ENCODE measurements at regions not wholly inside any gene's neighbourhood (a gene's known extent, or its start where the extent isn't known, plus 50 kb on each side); places are given as distances from the start of the nearest gene placed in this dataset.

- Histone ChIP-seq H3K9me3 (no peaks in the 10 kb centered on the region), H3K27me3 (no peaks in the 10 kb centered on the region), H3K36me3 (no peaks in the 10 kb centered on the region), H3K27ac (no peak overlapping the region), H3K4me3 (no peak overlapping the region), H3K4me1 (no peaks in the 10 kb centered on the region)
- ATAC-seq = no peak
- no peak for TF ChIP-seq POLR2AphosphoS5 (IDR thresholded peaks at IDR 0.05)
- no peak for TF ChIP-seq EP300 (IDR thresholded peaks at IDR 0.05)
- no peak for TF ChIP-seq POLR2A (IDR thresholded peaks at IDR 0.05)
- TF ChIP-seq CTCF (IDR thresholded peaks at IDR 0.05) = no peak
- 70 to 83% methylated on average over 2 of the region's 2 CpGs for WGBS, 2 donors (ENCODE audit: low coverage in 1 of 2)
Measured at GRCh38 chr3:99084156-99084555, 182.7 kb upstream of the DCBLD2 start.

- 80 to 83% methylated on average over 5 to 6 of the region's 6 CpGs for WGBS, 2 donors (ENCODE audit: low coverage in 1 of 2)
- Histone ChIP-seq H3K27ac (no peak overlapping the region), H3K4me3 (no peak overlapping the region), H3K27me3 (no peaks in the 10 kb centered on the region), H3K36me3 (no peaks in the 10 kb centered on the region), H3K4me1 (no peaks in the 10 kb centered on the region), H3K9me3 (peaks cover 0 to 8% (median 0%) of the 10 kb centered on the region in 3 donors)
- ATAC-seq = no peak
- no peak for TF ChIP-seq EP300 (IDR thresholded peaks at IDR 0.05)
- no peak for TF ChIP-seq POLR2A (IDR thresholded peaks at IDR 0.05)
- no peak for TF ChIP-seq CTCF (IDR thresholded peaks at IDR 0.05)
- no peak for TF ChIP-seq POLR2AphosphoS5 (IDR thresholded peaks at IDR 0.05)
Measured at GRCh38 chr3:99071096-99071495, 169.6 kb upstream of the DCBLD2 start.

GRCh38 chr3:99069973-99070372, 168.5 kb upstream of the DCBLD2 start:
- no peak for ATAC-seq
- Histone ChIP-seq H3K4me1 (no peaks in the 10 kb centered on the region), H3K36me3 (no peaks in the 10 kb centered on the region), H3K27ac (no peak overlapping the region), H3K4me3 (no peak overlapping the region), H3K27me3 (no peaks in the 10 kb centered on the region), H3K9me3 (peaks cover 0 to 8% (median 0%) of the 10 kb centered on the region in 3 donors)
- 55 to 79% methylated on average over 1 of the region's 1 CpG for WGBS, 2 donors (ENCODE audit: low coverage in 1 of 2)
- TF ChIP-seq EP300 (IDR thresholded peaks at IDR 0.05) (no peak), CTCF (IDR thresholded peaks at IDR 0.05) (no peak), POLR2AphosphoS5 (IDR thresholded peaks at IDR 0.05) (no peak), POLR2A (IDR thresholded peaks at IDR 0.05) (no peak)

GRCh38 chr3:99066863-99067262, 165.4 kb upstream of the DCBLD2 start:
- H3K9me3 ChIP-seq = peaks cover 0 to 5% (median 0%) of the 10 kb centered on the region in 3 donors
- no peak overlapping the region for H3K4me3 ChIP-seq
- no peaks in the 10 kb centered on the region for H3K4me1 ChIP-seq
- 70 to 85% methylated on average over 4 of the region's 4 CpGs for WGBS, 2 donors (ENCODE audit: low coverage in 1 of 2)
- TF ChIP-seq POLR2A (IDR thresholded peaks at IDR 0.05) = no peak
- no peak for TF ChIP-seq POLR2AphosphoS5 (IDR thresholded peaks at IDR 0.05)
- TF ChIP-seq EP300 (IDR thresholded peaks at IDR 0.05) = no peak
- no peak for TF ChIP-seq CTCF (IDR thresholded peaks at IDR 0.05)
- H3K36me3 ChIP-seq = no peaks in the 10 kb centered on the region
- H3K27ac ChIP-seq = no peak overlapping the region
- H3K27me3 ChIP-seq = no peaks in the 10 kb centered on the region
- ATAC-seq = no peak

- TF ChIP-seq POLR2AphosphoS5 (IDR thresholded peaks at IDR 0.05) = no peak
- no peak for TF ChIP-seq EP300 (IDR thresholded peaks at IDR 0.05)
- no peak for TF ChIP-seq POLR2A (IDR thresholded peaks at IDR 0.05)
- no peak for TF ChIP-seq CTCF (IDR thresholded peaks at IDR 0.05)
- H3K27ac ChIP-seq = no peak overlapping the region
- no peak for ATAC-seq
Measured at GRCh38 chr3:99049164-99049563, 147.7 kb upstream of the DCBLD2 start.

More at GRCh38 chr3:99049164-99049563, 147.7 kb upstream of the DCBLD2 start:
- Histone ChIP-seq H3K27me3 (no peaks in the 10 kb centered on the region), H3K36me3 (no peaks in the 10 kb centered on the region), H3K4me3 (no peak overlapping the region), H3K9me3 (no peaks in the 10 kb centered on the region), H3K4me1 (no peaks in the 10 kb centered on the region)
- WGBS, 2 donors (ENCODE audit: low coverage in 1 of 2) = 78% methylated on average over 1 of the region's 1 CpG; no CpG with 5 or more reads in 1 of the 2 donors

All from gastroesophageal sphincter (tissue), 4 donors.